NB4 (cell line): ENCODE measurements at regions not wholly inside any gene's neighbourhood (a gene's known extent, or its start where the extent isn't known, plus 50 kb on each side); places are given as distances from the start of the nearest gene placed in this dataset.

Source experiments
- CTCF ChIP-seq: IDR thresholded peaks from one replicate; pipeline ENCODE4 v1.5.1; 2012; ENCODE audit warnings: low read depth, low read length
- POLR2A ChIP-seq: IDR thresholded peaks from 2 replicates; pipeline ENCODE4 v1.6.1; 2011; ENCODE audit warnings: mild to moderate bottlenecking; ENCODE audit not compliant: insufficient read length; ENCODE audit errors: extremely low read depth

DNA sequence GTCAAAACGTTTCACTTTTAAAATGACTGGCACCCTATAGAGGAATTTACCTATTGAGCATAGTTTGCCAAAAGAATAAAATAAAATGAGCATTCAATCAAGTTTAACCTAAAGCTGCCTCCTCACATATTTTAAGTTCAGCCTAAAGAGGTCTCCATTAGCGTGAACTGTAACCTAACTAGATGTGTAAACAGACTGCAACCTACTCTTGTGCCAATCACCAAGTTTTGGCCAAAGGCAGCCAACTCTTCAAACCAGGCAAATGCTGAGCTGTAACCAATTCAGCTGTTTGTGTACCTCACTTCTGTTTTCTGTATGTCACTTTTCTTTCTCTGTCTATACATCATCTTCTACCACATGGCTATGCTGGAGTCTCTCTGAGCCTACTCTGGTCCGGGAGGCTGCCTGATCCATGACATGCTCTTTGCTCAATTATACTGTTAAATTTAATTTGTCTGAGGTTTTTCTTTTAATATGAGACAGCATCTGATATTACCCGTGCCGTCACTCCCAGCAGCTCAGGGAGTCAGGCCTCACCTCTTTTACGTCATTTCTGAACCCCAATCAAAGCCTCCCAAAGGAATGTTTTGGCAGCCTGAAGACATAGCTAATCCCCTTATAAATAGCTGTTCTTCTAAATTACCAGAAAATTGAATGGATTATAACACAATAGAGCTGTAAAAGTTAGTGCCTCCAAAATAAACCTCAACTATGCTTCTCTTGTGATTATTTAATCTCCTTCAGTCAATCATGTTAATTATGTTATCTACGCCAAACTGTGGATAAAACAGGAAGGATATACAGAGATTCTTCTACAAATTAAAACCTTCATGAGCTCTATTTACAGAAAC is 81.0 kb upstream of the NR5A2 start:
- no peak for TF ChIP-seq POLR2A
- TF ChIP-seq CTCF = no peak
